ENCODE measurements at regions not wholly inside any gene's neighbourhood (a gene's known extent, or its start where the extent isn't known, plus 50 kb on each side); places are given as distances from the start of the nearest gene placed in this dataset.

DNA sequence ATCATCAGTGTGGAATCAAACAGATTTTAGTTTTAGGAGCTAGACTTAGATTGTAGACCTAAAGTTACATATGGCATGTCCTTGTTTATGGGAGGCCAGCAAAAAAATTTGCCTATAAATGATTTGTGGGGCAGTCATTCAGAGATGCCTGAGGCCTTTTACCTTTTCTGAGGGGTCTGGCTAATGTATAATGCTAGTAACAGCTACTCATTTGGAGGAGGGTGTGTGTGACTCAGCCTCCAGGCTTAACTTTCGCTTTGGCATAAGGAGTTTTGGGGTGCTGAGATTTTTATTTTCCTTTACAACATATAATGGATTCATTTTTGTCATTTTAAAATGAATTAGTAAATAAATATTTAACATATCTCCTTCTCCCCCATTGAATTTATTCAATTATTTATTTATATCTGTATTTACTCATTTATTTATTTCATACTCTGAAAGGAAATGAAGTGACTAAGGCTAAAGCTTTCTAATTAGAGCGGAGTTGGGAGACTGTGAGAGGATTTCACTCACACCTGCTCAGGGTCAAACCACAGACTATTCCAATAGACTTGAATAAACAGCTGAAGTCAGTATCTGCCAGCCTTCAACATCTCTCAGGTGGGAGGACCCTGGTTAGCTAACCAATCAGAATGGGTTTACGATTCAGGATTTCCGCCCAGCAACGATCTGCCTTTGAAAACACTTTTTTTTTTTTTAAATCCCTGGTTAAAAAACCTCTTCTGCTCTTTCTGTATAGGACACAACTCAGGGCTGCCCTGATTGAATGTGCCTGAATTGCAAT, 487.5 kb upstream of the SGCD start:
- CTCF ChIA-PET (ENCODE audit: unreplicated experiment) = no interaction called here
- no peaks in the 10 kb centered on the region for H3K9me3 ChIP-seq (ENCODE audit: low read length)
- no peaks in the 10 kb centered on the region for H3K4me1 ChIP-seq (ENCODE audit: insufficient read depth, low read length, poor library complexity, severe bottlenecking)
- TF ChIP-seq EZH2phosphoT487 (IDR thresholded peaks at IDR 0.05; ENCODE audit: borderline replicate concordance, low read depth, low read length) = no peak
- TF ChIP-seq CTCF (conservative IDR thresholded peaks at IDR 0.05; ENCODE audit: low read length) = no peak
- no peak overlapping the region for H3K4me2 ChIP-seq (ENCODE audit: low read length)
- no TSS peak for BruUV-seq (replicated peaks)
- H3K27ac ChIP-seq (ENCODE audit: low read depth, low read length, poor library complexity, severe bottlenecking) = no peak overlapping the region
- intact Hi-C loops (cut with micrococcal nuclease; ENCODE audit: unreplicated experiment) = no loop called here
- no peaks in the 10 kb centered on the region for H4K20me1 ChIP-seq (ENCODE audit: insufficient read depth, low read length)
- H2AFZ ChIP-seq (ENCODE audit: low read length) = no peak overlapping the region
- no peaks in the 10 kb centered on the region for H3K79me2 ChIP-seq (ENCODE audit: insufficient read depth, low read depth, low read length)
- no peaks in the 10 kb centered on the region for H3K36me3 ChIP-seq (ENCODE audit: insufficient read depth, low read length)
- no peak overlapping the region for H3K4me3 ChIP-seq (ENCODE audit: low read depth, low read length, poor library complexity, severe bottlenecking)
- DNase-seq (ENCODE audit: low spot score) = peak; percentile 1
- POLR2A ChIA-PET = no interaction called here
- no peaks in the 10 kb centered on the region for H3K9me2 ChIP-seq (ENCODE audit: insufficient read depth, low read length)

- H3K4me3 ChIP-seq (ENCODE audit: low read depth, low read length, poor library complexity, severe bottlenecking) = no peak overlapping the region
- CTCF ChIA-PET (ENCODE audit: unreplicated experiment) = no interaction called here
- no peaks in the 10 kb centered on the region for H3K9me2 ChIP-seq (ENCODE audit: insufficient read depth, low read length)
- H4K20me1 ChIP-seq (ENCODE audit: insufficient read depth, low read length) = no peaks in the 10 kb centered on the region
- no peaks in the 10 kb centered on the region for H3K36me3 ChIP-seq (ENCODE audit: insufficient read depth, low read length)
- TF ChIP-seq EZH2phosphoT487 (IDR thresholded peaks at IDR 0.05; ENCODE audit: borderline replicate concordance, low read depth, low read length) = no peak
- TF ChIP-seq CTCF (conservative IDR thresholded peaks at IDR 0.05; ENCODE audit: low read length) = no peak
- no peaks in the 10 kb centered on the region for H3K4me1 ChIP-seq (ENCODE audit: insufficient read depth, low read length, poor library complexity, severe bottlenecking)
- no peak for DNase-seq (ENCODE audit: low spot score)
- H3K4me2 ChIP-seq (ENCODE audit: low read length) = no peak overlapping the region
- H3K79me2 ChIP-seq (ENCODE audit: insufficient read depth, low read depth, low read length) = no peaks in the 10 kb centered on the region
- H3K9me3 ChIP-seq (ENCODE audit: low read length) = no peaks in the 10 kb centered on the region
- H2AFZ ChIP-seq (ENCODE audit: low read length) = no peak overlapping the region
- no TSS peak for BruUV-seq (replicated peaks)
- no peak overlapping the region for H3K27ac ChIP-seq (ENCODE audit: low read depth, low read length, poor library complexity, severe bottlenecking)
- POLR2A ChIA-PET = no interaction called here
- intact Hi-C loops (cut with micrococcal nuclease; ENCODE audit: unreplicated experiment) = no loop called here
These were observed 482.4 kb upstream of the SGCD start for GRCh38 chr5:155844542-155844941.

DNA sequence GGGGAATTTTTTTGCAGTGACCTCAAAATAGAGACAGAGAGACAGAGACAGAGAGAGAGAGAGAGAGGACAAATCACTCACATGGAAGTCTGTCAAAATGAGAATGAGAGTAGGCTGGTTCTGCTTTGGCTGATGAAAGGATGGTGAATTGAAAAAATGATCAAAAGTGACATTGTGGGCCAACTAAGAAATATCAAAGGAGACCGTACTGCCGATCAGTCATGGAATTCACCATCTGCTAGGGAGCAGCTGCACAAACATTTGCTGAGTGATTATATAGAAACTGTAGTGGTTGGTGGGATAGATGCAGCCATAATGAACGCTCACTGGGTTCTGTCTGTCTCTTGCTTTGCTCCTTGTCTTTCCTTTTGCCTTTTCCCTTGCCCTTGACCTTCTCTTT, 476.6 kb upstream of the SGCD start:
- CTCF ChIA-PET (ENCODE audit: unreplicated experiment) = no interaction called here
- H3K27ac ChIP-seq (ENCODE audit: low read depth, low read length, poor library complexity, severe bottlenecking) = no peak overlapping the region
- H3K9me3 ChIP-seq (ENCODE audit: low read length) = no peaks in the 10 kb centered on the region
- no peaks in the 10 kb centered on the region for H3K36me3 ChIP-seq (ENCODE audit: insufficient read depth, low read length)
- no peaks in the 10 kb centered on the region for H3K79me2 ChIP-seq (ENCODE audit: insufficient read depth, low read depth, low read length)
- no peak overlapping the region for H3K4me3 ChIP-seq (ENCODE audit: low read depth, low read length, poor library complexity, severe bottlenecking)
- H3K4me2 ChIP-seq (ENCODE audit: low read length) = no peak overlapping the region
- POLR2A ChIA-PET = no interaction called here
- intact Hi-C loops (cut with micrococcal nuclease; ENCODE audit: unreplicated experiment) = no loop called here
- no peaks in the 10 kb centered on the region for H4K20me1 ChIP-seq (ENCODE audit: insufficient read depth, low read length)
- TF ChIP-seq EZH2phosphoT487 (IDR thresholded peaks at IDR 0.05; ENCODE audit: borderline replicate concordance, low read depth, low read length) (no peak), CTCF (conservative IDR thresholded peaks at IDR 0.05; ENCODE audit: low read length) (no peak)
- no peak for DNase-seq (ENCODE audit: low spot score)
- H3K4me1 ChIP-seq (ENCODE audit: insufficient read depth, low read length, poor library complexity, severe bottlenecking) = no peaks in the 10 kb centered on the region
- no TSS peak for BruUV-seq (replicated peaks)
- no peak overlapping the region for H2AFZ ChIP-seq (ENCODE audit: low read length)
- H3K9me2 ChIP-seq (ENCODE audit: insufficient read depth, low read length) = no peaks in the 10 kb centered on the region
